HG02870 (cell line): ENCODE measurements at regions not wholly inside any gene's neighbourhood (a gene's known extent, or its start where the extent isn't known, plus 50 kb on each side); places are given as distances from the start of the nearest gene placed in this dataset.
A peak's percentile ranks its signal among the peaks of the same experiment; 100 is the strongest.
"Not testable (repeated sequence)": the region's sequence is repeated elsewhere in the genome, so short reads cannot be mapped to it uniquely, and the experiment has no call there.

Experiments
- ATAC-seq: cut with Tn5 transposase; IDR thresholded peaks from one replicate; pipeline ENCODE4 v1.9.1; 2021; ENCODE audit warnings: mild to moderate bottlenecking, moderate library complexity; ENCODE audit not compliant: unreplicated experiment

DNA sequence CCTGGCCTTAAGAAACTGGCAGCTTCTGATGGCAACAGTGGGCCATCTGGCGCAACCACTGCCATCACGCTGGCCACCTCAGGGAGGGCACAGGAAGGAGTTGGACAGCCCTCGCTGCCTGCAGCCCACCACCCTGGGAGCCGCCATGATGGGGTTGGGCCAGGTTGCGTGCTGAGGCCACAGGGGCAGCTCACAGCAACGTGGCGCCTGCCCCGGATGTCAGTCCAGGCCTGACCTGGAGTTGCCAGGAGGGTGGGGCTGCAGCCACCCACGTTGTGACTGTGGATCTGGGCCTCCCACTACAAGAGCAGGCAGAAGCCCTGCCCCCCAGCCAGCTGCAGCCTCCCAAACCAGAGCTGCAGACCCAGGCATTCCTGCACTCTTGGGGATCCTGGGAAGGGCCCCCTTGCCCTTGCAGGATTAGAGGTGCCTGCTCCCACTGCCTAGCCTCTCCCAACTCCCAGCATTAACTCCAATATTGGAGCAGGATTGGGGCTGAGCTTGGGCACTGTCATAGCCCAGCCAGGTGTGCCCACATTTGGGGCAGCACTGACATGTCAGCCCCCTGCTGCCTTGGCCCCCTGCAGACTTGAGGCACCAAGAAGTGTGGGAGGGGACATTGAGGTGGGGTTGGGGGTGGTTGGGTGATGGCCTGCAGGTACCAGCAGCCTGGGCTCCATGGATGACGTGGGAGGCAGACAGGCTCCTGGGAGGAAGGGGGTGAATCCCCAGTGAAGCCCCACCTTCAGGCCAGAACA, 468.9 kb upstream of the CCDC54 start:
- ATAC-seq: no peak

- ATAC-seq: no peak
Observed at GRCh38 chr3:106913111-106913698, 464.0 kb upstream of the CCDC54 start.

GRCh38 chr3:106913966-106914365, 463.3 kb upstream of the CCDC54 start:
- ATAC-seq: no peak

- no peak for ATAC-seq
Observed at GRCh38 chr3:106920609-106921008, 456.6 kb upstream of the CCDC54 start.

DNA sequence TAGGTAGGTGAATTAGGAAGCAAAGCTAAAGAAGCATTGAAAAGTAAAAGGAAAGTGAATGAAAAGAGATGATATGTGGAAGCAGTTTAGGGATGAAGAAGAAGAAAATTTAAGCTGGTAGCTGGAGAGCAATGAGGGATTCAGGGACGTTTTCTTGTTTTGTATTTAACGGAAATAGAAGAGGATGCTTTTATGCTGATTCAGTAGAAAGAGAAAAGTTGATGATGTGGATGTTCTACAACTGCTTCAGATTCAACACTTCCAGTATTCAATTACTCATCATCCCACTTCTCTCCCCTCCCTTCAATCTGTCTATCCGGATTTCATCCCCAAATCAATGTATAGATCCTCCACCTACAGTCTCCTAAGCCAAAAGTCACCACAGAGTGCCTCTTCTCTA, 448.2 kb upstream of the CCDC54 start:
- no peak for ATAC-seq

DNA sequence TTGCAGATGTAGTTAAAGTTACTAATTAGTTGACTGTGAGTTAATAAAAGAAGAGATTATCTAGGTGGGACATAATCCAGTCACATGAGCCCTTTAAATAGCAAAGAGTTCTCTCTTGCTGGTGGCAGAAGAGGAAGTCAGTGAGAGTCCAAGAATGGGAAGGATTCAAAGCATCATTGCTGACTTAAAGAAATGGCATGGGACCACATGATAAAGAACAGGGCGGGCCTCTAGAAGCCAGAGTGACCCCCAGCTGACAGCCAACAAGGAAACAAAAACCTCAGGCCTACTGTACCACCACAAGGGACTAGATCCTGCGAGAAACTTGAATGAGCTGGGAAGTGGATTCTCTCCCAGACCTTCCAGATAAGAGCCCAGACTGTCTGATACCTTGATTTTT, 447.2 kb upstream of the CCDC54 start:
- no peak for ATAC-seq

DNA sequence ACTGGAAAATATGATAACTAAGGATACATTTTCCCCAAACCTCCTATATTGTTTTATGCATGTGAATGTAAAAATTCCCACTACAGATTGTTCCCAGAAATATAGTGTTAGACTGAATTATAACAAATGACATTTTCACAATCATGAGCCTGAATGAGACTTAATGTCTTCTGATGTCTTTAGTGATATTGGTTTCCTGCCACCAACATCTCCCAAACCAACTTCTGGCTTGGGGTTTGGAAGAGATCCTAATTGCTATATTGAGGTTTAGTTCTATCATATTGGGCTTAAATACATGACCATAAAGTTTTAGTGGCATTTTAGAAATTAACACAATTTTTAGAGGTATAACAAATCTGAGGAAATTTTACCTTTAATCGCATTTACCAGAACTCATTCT, 445.3 kb upstream of the CCDC54 start:
- ATAC-seq: no peak

DNA sequence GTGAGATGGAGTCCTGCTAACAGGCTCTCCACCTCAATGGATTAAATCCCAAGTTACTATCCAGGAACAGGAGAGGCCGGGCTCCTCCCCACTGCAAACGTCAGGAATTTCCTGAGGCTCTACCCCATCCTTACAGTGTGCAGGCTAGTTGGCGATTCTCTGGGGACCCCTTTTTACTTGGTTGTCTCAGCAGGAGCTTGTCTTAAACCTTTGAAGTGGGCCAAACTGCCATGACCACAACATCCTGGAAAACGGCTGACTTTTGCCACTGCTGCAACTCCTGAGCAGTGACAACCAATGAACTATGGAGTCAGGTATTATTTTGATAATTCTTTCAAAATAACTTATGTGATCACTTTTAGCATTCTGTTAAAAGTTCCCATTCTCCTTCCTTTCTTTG, 440.9 kb upstream of the CCDC54 start:
- ATAC-seq: no peak

GRCh38 chr3:106942051-106942450, 435.2 kb upstream of the CCDC54 start:
- no peak for ATAC-seq

DNA sequence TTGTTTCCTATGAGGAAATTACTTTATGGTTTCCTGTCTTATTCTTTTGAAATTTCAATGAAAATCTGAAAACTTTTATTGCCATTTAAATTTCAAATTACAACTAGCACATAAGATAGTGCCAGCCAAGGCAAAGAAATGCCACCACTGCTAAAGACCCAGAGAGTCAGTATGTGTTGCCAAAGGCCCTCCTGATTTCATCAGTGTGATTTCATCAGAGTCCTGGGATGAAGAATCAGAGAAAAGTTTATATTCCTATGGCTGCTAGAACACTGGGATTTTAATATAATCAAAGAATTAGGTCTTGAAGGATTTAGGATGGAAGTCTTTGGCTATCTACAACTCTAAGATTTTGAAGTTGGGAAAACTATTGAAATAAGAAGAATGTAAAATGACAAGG, 434.2 kb upstream of the CCDC54 start:
- no peak for ATAC-seq

- no peak for ATAC-seq
Observed at GRCh38 chr3:106945435-106945834, 431.8 kb upstream of the CCDC54 start.

- no peak for ATAC-seq
Observed at GRCh38 chr3:106946866-106947265, 430.4 kb upstream of the CCDC54 start.

DNA sequence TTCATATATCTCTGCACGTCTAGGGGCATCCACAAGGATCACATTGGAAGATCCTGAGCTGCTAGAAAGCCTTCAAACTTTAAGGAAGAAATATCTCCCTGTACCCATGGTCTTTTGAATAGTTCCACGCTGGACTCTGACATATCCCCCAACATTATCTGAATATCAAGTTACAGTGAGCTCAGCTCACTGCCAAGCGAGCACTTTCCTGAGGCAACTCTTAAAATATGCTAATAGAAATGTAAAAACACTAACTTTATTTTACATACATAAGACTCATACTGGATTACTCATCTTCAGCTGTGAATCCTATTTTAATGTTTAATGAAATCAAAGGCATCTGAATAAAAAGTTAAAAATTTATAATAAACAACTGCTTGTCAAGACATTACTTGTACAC, 420.2 kb upstream of the CCDC54 start:
- no peak for ATAC-seq

GRCh38 chr3:106962993-106963392, 414.2 kb upstream of the CCDC54 start:
- no peak for ATAC-seq

DNA sequence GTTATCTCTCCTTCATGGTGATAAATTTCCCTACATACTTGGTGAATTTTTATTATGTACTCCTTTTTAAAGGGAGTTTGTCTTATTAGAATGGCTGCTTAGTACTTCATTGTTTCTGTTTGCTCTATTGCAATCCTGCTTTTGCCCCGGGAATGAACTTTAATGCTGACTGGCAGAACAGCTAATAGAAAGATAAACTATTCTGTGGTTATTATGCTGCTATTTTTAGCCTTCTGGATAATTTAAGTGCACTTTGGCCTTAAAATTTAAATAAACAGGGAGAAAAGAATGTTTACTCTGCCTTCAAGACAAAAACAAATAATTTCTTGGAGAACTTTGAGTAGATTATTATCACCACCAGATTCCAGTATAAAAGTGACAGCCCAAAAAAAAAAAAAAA, 413.8 kb upstream of the CCDC54 start:
- ATAC-seq: no peak

GRCh38 chr3:106965307-106965706, 411.9 kb upstream of the CCDC54 start:
- no peak for ATAC-seq

GRCh38 chr3:106969596-106969995, 407.6 kb upstream of the CCDC54 start:
- no peak for ATAC-seq

DNA sequence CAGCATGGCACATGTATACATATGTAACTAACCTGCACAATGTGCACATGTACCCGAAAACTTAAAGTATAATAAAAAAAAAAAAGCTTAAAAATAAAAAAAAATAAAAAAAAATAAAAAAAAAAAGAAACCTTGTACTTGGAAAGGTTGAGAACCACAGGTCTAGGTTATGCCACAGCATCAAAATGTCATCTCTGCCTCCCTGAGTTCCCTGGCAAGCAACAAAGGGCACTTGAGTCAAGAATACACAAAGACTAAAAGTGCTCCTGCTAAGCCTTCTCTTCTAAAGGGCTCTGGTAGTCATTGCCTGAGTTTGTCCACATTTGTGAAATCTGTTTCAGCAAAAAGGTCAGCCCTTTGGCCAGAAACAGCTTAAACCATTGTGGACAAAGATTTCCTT, 395.8 kb upstream of the CCDC54 start:
- ATAC-seq: no peak

DNA sequence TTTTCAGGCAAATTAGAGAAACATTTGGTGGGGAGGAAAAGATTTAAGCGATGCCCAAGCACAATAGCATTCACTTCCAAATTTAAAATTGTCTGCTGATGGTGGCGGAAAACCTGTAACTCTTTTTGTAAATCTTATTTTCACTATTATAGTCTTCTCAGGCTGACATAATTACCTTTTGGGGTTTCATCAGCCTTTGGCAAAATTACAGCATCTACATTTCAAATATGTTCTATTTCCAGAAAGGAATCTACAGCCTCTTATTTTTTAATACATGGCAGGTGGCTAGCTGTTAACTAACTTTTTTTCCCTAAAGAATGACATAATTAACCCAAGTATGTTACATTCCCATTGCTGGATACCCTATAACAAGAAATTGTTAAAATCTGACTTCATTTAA, 391.5 kb upstream of the CCDC54 start:
- no peak for ATAC-seq

DNA sequence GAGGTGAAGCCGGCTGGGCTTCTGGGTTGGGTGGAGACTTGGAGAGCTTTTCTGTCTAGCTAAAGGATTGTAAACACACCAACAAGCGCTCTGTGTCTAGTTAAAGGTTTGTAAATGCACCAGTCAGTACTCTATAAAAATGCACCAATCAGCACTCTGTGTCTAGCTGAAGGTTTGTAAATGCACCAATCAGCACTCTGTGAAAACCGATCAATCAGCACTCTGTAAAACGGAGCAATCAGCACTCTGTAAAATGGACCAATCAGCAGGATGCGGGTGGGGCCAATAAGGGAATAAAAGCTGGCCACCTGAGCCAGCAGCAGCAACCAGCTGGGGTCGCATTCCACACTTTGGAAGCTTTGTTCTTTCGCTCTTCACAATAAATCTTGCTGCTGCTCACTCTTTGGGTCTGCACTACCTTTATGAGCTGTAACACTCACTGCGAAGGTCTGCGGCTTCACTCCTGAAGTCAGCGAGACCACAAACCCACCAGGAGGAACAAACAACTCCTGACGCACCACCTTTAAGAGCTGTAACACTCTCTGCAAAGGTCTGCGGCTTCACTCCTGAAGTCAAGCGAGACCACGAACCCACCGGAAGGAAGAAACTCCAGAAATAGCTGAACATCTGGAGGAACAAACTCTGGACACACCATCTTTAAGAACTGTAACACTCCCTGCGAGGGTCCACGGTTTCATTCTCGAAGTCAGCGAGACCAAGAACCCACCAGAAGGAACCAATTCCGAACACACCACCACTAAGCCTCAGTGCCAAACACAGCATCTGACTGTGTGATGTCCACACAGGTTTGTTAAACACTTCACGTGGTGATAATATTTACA, 378.2 kb upstream of the CCDC54 start:
- peak; percentile 76 for ATAC-seq

DNA sequence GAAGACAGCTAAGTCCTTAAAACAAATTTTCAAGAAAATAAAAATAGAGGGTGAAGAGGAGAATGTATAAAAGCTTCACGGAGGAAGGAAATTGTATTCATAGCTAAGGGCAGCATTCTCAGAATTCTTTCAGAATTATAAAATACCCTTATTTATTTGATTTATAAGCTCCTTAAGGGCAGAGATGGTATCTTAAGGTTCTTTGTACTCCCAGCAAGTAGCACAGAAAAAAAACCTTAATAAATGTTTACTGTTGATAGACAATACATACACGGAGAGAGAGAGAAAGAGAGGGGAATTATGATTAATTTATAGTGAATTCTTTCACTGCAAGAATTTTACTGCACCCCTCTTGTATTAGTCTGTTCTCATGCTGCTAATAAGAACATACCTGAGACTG, 375.6 kb upstream of the CCDC54 start:
- ATAC-seq: no peak

DNA sequence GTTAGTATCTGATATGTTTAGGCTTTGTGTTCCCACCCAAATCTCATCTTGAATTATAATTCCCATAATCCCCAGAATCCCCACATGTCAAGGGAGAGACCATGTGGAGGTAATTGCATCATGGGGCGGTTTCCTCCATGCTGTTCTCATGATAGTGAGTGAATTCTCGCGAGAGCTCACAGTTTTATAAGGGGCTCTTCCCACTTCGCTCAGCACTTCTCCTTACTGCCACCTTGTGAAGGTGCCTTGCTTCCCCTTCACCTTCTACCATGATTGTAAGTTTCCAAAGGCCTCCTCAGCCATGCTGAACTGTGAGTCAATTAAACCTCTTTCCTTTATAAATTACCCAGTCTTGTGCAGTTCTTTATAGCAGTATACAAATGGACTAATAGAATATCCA, 371.9 kb upstream of the CCDC54 start:
- not testable (repeated sequence) for ATAC-seq
